ENCODE measurements at regions not wholly inside any gene's neighbourhood (a gene's known extent, or its start where the extent isn't known, plus 50 kb on each side); places are given as distances from the start of the nearest gene placed in this dataset.

DNA sequence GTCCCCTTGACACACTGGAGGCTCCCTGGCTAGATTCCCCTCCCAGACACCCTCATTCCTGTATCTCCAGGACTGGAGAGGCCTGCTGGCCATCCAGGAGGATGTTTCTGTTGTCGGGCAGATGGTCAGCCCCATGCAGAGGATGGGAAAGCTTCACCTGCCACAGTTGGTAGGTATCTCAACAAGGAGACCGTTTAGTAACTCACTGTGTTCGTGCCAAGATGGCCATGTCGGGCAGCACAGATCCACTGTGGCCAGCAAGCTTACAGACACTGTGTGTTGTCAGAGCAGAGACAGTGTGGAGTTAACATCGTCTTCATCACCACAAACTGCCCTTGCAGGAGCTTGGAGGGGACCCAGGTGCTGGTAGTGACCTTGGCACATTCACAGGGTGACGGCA is 390.9 kb downstream of the SEC14L1 start:
- TF ChIP-seq, protein P1, sequence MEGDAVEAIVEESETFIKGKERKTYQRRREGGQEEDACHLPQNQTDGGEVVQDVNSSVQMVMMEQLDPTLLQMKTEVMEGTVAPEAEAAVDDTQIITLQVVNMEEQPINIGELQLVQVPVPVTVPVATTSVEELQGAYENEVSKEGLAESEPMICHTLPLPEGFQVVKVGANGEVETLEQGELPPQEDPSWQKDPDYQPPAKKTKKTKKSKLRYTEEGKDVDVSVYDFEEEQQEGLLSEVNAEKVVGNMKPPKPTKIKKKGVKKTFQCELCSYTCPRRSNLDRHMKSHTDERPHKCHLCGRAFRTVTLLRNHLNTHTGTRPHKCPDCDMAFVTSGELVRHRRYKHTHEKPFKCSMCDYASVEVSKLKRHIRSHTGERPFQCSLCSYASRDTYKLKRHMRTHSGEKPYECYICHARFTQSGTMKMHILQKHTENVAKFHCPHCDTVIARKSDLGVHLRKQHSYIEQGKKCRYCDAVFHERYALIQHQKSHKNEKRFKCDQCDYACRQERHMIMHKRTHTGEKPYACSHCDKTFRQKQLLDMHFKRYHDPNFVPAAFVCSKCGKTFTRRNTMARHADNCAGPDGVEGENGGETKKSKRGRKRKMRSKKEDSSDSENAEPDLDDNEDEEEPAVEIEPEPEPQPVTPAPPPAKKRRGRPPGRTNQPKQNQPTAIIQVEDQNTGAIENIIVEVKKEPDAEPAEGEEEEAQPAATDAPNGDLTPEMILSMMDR (IDR thresholded peaks at IDR 0.05), result no peak
- no peak for TF ChIP-seq POLR2AphosphoS5 (IDR thresholded peaks at IDR 0.05)

Measured in transverse colon (tissue), 4 donors.